HFFc6 (cell line): ENCODE measurements at regions not wholly inside any gene's neighbourhood (a gene's known extent, or its start where the extent isn't known, plus 50 kb on each side); places are given as distances from the start of the nearest gene placed in this dataset.

Experiments used
- DNase-seq: peaks from one replicate; pipeline ENCODE4 v3.0.0-alpha.2; 2018
- H3K27ac Mint-ChIP-seq: 2 replicates; pipeline ENCODE4 v1.8.0; 2020; ENCODE audit warnings: mild to moderate bottlenecking, mixed read lengths
- H3K27me3 Mint-ChIP-seq: 2 replicates; pipeline ENCODE4 v1.8.0; 2021; ENCODE audit warnings: mild to moderate bottlenecking, moderate library complexity, mixed read lengths; ENCODE audit not compliant: insufficient read depth
- H3K36me3 Mint-ChIP-seq: 2 replicates; pipeline ENCODE4 v1.8.0; 2021; ENCODE audit warnings: low read depth, mixed read lengths
- H3K4me1 Mint-ChIP-seq: 2 replicates; pipeline ENCODE4 v1.8.0; 2020; ENCODE audit warnings: low read depth, mixed read lengths
- H3K4me3 Mint-ChIP-seq: 2 replicates; pipeline ENCODE4 v1.8.0; 2020; ENCODE audit warnings: mild to moderate bottlenecking, moderate library complexity, mixed read lengths
- H3K9me3 Mint-ChIP-seq: 2 replicates; pipeline ENCODE4 v1.8.0; 2020; ENCODE audit warnings: mild to moderate bottlenecking, mixed read lengths
- TF ChIP-seq, protein P1 (sequence below): fragments of 200-600 bp; sonication (generic); IDR thresholded peaks from 2 replicates; pipeline ENCODE4 v1.5.0; 2021; ENCODE audit warnings: antibody characterized with exemption, mild to moderate bottlenecking

DNA sequence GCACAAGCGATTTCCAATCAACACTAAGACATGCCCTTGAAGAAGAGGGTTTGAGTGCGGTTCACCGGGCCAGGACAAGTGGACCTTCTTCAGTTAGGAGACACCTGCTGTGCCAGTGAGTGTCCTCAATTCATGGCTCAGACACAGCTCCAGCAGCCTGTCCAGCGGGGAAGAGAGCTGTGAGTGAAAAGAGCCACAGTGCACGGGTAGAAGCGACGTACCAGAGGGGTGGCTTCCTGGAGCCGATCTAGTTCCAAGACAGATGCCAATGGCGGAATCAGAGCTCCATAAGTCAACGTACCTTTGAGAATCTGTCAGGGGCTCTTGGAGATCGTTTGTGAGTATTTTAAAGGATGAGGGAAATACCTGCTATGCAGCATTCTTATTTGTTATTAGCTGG lies 119.9 kb upstream of the SALL3 start:
- TF ChIP-seq, protein P1, sequence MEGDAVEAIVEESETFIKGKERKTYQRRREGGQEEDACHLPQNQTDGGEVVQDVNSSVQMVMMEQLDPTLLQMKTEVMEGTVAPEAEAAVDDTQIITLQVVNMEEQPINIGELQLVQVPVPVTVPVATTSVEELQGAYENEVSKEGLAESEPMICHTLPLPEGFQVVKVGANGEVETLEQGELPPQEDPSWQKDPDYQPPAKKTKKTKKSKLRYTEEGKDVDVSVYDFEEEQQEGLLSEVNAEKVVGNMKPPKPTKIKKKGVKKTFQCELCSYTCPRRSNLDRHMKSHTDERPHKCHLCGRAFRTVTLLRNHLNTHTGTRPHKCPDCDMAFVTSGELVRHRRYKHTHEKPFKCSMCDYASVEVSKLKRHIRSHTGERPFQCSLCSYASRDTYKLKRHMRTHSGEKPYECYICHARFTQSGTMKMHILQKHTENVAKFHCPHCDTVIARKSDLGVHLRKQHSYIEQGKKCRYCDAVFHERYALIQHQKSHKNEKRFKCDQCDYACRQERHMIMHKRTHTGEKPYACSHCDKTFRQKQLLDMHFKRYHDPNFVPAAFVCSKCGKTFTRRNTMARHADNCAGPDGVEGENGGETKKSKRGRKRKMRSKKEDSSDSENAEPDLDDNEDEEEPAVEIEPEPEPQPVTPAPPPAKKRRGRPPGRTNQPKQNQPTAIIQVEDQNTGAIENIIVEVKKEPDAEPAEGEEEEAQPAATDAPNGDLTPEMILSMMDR = no peak
- H3K27me3 Mint-ChIP-seq = peaks cover 2% of the 10 kb centered on the region
- no peak overlapping the region for H3K27ac Mint-ChIP-seq
- no peaks in the 10 kb centered on the region for H3K4me1 Mint-ChIP-seq
- peaks cover 7% of the 10 kb centered on the region for H3K36me3 Mint-ChIP-seq
- no peak for DNase-seq
- H3K9me3 Mint-ChIP-seq = peaks cover 70% of the 10 kb centered on the region
- H3K4me3 Mint-ChIP-seq = no peak overlapping the region

DNA sequence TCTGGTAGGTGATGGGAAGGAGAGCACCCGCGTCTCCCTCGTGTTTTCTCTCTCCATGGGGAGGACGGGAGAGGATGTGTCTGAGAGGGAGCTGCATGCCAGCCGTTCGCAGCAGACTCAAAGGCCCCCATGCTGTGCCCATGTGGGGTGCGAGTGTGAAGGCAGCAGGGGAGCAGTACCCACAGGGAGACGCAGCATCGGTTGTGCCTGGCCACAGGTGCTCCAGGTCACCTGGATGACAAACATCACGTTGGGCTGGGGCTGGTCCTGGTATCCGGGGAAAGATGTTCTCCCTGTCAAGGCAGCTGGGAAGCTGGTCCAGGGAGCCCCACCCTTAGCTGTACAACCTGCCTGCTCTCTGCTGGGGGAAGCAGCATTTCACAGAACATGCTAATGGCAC lies 119.5 kb upstream of the SALL3 start:
- no peak for DNase-seq
- Mint-ChIP-seq H3K27me3 (peaks cover 2% of the 10 kb centered on the region), H3K9me3 (peaks cover 74% of the 10 kb centered on the region), H3K27ac (no peak overlapping the region), H3K36me3 (peaks cover 7% of the 10 kb centered on the region), H3K4me3 (no peak overlapping the region), H3K4me1 (no peaks in the 10 kb centered on the region)
- TF ChIP-seq, protein P1 = no peak

DNA sequence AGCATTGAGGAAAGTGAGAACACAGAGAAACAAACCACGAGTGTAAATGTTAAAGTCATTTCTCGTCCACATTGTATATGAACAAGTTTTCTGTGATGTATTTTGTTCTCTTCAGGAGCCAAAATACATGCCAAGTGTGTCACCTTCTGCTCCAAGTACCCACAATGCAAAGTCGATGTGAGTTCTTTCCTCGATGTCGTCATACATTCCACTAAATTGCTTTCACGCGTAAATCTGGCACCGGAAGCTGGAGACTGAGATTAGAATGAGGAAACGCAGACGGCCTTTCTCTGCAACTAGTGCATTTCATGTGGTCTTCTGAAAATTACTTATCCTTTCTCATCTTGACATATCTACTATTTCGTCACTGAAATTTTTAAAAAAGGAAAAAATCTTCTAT lies 118.5 kb upstream of the SALL3 start:
- Mint-ChIP-seq H3K4me3 (no peak overlapping the region), H3K36me3 (peaks cover 7% of the 10 kb centered on the region), H3K27me3 (peaks cover 2% of the 10 kb centered on the region), H3K4me1 (no peaks in the 10 kb centered on the region), H3K27ac (no peak overlapping the region), H3K9me3 (peaks cover 80% of the 10 kb centered on the region)
- DNase-seq = no peak
- TF ChIP-seq, protein P1 = no peak

DNA sequence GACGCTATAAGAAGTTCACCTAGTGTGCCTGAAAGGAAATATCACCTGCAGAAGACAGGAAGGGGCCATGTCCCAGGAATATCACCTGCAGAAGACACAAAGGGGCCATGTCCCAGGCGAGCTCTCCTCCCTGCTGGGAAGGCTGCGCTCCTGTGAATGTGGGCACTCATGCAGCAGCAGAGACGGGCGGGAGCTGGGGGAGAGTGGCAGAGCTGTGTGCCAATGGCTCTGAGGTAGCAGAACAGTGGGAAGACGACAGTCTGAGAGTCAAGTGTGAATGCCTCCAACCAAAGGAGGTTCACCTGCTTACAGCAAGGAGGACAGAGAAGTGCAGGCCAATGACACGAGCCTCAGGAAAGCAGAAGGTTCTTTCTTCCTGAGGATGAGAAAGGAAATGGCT lies 117.9 kb upstream of the SALL3 start:
- peaks cover 2% of the 10 kb centered on the region for H3K27me3 Mint-ChIP-seq
- TF ChIP-seq, protein P1 = no peak
- no peak overlapping the region for H3K27ac Mint-ChIP-seq
- H3K9me3 Mint-ChIP-seq = peaks cover 80% of the 10 kb centered on the region
- H3K4me3 Mint-ChIP-seq = no peak overlapping the region
- peaks cover 7% of the 10 kb centered on the region for H3K36me3 Mint-ChIP-seq
- no peak for DNase-seq
- H3K4me1 Mint-ChIP-seq = no peaks in the 10 kb centered on the region

DNA sequence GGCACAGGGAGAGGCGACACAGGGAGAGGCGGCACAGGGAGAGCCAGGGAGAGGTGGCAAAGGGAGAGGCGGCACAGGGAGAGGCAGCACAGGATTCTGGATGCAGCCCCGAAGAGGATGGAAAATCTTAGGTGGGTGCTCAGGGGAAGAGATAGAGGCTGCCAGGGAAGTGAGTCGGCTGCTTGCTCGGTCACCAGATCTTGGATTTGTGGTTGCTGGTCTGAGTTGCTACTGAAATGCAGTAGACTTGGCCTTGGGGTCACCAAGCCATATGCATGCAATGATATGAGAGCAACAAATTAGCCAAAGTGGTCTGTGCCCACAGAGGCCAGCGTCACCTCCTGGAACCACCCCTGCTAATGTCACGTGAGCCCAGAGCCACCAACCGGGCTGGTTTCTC lies 117.2 kb upstream of the SALL3 start:
- peaks cover 76% of the 10 kb centered on the region for H3K9me3 Mint-ChIP-seq
- no peak overlapping the region for H3K27ac Mint-ChIP-seq
- H3K36me3 Mint-ChIP-seq = peaks cover 7% of the 10 kb centered on the region
- DNase-seq = no peak
- no peaks in the 10 kb centered on the region for H3K4me1 Mint-ChIP-seq
- TF ChIP-seq, protein P1 = no peak
- H3K27me3 Mint-ChIP-seq = peaks cover 2% of the 10 kb centered on the region
- H3K4me3 Mint-ChIP-seq = no peak overlapping the region

DNA sequence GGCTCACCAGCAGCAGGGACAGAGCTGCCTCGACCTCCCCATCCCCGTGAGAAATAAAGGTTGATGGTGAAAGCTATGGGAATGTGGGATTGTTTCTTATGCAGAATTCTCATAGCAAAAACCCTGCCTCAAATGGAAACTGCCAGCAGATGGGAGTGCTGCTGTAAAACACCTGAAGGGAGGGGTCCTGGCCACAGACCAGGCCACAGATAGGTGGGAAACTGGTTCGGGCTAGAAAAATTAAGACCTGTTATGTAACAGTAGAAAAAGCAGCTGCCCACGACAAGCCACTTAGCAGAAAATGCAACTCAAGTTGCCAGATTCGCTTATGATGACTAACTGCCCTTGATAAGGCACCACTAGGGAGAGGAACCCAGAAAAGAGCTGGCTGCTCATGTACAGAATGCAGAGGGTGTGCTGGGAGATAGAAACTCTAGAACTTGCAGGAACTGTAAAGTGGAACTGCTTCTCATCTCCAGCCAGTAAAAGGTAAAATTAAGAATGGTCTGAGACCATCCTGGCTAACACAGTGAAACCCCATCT lies 114.5 kb upstream of the SALL3 start:
- H3K4me1 Mint-ChIP-seq = no peaks in the 10 kb centered on the region
- no peak for DNase-seq
- no peaks in the 10 kb centered on the region; the same call in 1 of the 2 replicates for H3K27me3 Mint-ChIP-seq
- no peak overlapping the region for H3K27ac Mint-ChIP-seq
- peaks cover 55% of the 10 kb centered on the region for H3K9me3 Mint-ChIP-seq
- no peak overlapping the region for H3K4me3 Mint-ChIP-seq
- TF ChIP-seq, protein P1 = no peak
- H3K36me3 Mint-ChIP-seq = peaks cover 7% of the 10 kb centered on the region
